GM19043 (cell line): ENCODE measurements at regions not wholly inside any gene's neighbourhood (a gene's known extent, or its start where the extent isn't known, plus 50 kb on each side); places are given as distances from the start of the nearest gene placed in this dataset.
A peak's percentile ranks its signal among the peaks of the same experiment; 100 is the strongest.

Source experiments
- ATAC-seq: cut with Tn5 transposase; IDR thresholded peaks from one replicate; pipeline ENCODE4 v1.9.1; 2021; ENCODE audit warnings: low read depth; ENCODE audit not compliant: unreplicated experiment

DNA sequence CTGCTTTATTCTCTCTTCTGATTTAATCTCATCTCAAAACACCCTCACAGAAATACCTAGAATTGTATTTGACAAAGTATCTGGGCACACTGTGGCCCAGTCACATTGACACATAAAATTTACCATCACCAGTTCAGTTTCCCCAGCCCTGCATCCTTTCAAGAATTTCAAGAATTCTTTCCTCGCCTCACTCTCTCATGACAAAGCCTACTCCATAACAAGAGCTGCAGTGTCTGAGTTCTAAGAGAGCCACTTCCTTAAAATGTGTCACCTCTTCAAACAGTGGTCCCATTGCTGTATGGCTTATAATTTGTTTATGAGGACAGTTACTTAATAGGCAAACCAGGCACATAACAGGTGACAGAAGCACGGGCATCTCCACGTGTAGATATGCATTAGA lies 90.9 kb upstream of the STK39 start:
- ATAC-seq: no peak

- no peak for ATAC-seq
Measured at GRCh38 chr2:168338803-168339437, 91.5 kb upstream of the STK39 start.

- no peak for ATAC-seq
Measured at GRCh38 chr2:168340931-168341330, 93.5 kb upstream of the STK39 start.

- ATAC-seq: no peak
Measured at GRCh38 chr2:168343586-168343985, 96.2 kb upstream of the STK39 start.

- no peak for ATAC-seq
Measured at GRCh38 chr2:168344706-168345105, 97.3 kb upstream of the STK39 start.

- no peak for ATAC-seq
Measured at GRCh38 chr2:168345601-168346000, 98.2 kb upstream of the STK39 start.

DNA sequence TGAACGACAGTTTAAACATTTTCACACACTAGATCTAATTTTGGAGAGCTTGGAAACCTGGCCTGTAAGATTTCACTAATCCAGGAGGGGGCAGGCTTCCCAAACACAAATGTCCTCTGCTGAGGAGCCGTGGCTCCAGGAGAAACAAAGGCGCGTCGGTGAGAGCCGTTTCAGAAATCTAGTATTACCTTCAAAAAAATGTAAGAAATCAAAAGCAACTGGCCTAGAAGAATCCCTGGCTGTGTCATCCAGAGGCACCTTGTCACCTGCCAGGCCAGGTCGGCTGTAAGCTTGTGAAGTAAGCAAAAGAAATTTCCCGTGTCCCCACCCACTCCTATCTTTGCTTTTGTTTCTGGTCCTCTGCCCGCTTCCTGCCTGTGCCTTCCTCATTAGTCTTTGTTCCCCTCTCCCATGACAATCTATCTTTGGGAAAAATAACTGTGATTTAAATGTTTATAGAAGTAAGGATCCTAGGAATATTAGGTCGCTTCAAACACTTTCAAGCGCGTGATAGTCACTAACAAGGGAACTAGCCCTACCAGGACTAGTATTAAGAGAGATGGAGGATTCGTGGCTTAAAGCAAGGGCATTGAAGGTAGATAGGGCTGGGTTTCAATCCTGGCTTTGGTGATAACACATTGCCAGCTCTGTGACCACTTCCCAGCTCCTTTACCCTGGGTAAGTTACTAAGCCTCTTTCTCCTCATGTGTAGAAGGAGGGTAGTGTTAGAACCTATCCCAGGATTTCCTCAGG lies 99.5 kb upstream of the STK39 start:
- peak; percentile 73 for ATAC-seq

DNA sequence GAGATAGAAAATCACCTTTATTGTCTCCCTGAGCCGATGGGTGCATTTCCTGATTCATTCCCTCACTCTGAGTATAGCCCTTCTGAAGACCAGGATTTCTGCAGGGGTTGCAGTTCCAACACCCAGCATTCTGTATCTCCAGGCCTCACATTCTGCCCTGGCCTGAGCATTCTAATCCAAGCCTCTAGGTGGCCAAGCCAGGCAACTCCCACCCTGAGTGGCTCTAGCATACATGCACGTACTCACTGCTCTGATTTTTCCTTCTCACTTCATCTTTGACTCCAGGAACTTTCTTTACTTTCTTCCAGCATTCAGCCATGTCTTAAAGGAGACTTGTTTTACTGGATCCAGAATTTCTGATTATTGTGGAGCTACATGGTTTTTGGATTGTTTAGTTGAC lies 100.7 kb upstream of the STK39 start:
- ATAC-seq: peak; percentile 49

DNA sequence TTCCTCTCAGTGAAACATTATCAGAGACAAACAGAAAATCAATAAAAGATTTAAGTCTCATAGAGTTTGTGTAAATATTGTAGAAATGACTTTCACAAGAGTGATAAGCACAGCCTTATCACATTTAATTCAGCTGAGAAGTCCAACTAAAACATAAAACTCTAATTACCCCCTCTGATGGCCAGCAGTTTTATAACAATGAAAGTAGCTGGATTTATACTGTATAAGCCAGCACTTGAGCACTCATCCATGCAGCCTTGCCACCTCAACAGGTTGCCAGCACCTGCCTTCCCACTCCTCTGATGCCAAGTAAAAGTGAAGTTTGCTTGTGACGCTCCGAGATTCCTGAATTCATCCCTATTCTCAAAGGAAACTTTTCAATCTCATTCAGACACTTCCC lies 103.0 kb upstream of the STK39 start:
- no peak for ATAC-seq

GRCh38 chr2:168353251-168353650 lies 102.8 kb upstream of the CERS6 start:
- no peak for ATAC-seq

DNA sequence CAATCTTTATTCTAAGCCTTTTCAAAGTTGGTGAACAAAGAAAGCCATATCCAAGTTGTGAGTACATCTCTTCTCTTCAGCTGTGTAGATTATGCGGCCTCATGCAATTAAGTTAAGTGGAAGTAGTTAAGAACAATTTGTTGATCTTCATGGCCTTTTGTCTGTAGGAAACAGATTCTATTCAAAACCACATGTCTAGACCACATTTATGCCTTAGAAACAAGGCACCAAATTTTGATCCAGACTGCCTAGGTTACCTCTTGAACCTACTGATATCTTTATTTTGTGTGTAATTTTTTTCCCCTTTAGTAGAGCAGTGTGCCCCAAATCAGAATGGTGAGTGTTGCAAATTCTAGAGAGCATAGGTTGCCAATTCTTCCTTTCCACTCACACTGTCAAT lies 101.6 kb upstream of the CERS6 start:
- no peak for ATAC-seq

- ATAC-seq: no peak
Measured at GRCh38 chr2:168355121-168355520, 101.0 kb upstream of the CERS6 start.

GRCh38 chr2:168355779-168356476 lies 100.1 kb upstream of the CERS6 start:
- ATAC-seq: no peak

GRCh38 chr2:168356477-168356835 lies 99.6 kb upstream of the CERS6 start:
- ATAC-seq: no peak

GRCh38 chr2:168357797-168358472 lies 98.1 kb upstream of the CERS6 start:
- peak; percentile 53 for ATAC-seq

- ATAC-seq: no peak
Measured at GRCh38 chr2:168359082-168359481, 97.0 kb upstream of the CERS6 start.

GRCh38 chr2:168363347-168364092 lies 92.6 kb upstream of the CERS6 start:
- ATAC-seq: peak; percentile 77

GRCh38 chr2:168365094-168365621 lies 90.9 kb upstream of the CERS6 start:
- no peak for ATAC-seq

DNA sequence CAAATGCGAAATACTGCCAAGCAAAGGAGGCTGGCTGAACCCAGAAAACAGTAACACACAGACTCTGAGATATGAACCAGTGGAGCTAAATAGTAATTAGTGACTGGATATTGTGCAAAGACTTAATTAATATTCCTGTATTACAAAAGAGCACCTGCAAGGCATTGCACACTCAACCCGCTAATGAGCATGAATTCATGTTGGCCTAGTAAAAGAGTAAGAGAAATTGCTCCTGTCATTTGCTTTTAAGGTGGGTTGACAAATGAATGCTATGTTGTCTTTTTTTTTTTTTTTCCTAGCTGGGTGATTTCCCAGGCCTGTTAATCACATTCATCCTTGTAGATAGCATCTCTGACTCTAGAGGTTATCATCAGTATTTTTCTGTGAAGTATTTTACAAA lies 87.0 kb upstream of the CERS6 start:
- no peak for ATAC-seq

- ATAC-seq: peak; percentile 89
Measured at GRCh38 chr2:168371273-168372019, 84.6 kb upstream of the CERS6 start.
